Islet precursor cell (in vitro differentiated cells): ENCODE measurements at regions not wholly inside any gene's neighbourhood (a gene's known extent, or its start where the extent isn't known, plus 50 kb on each side); places are given as distances from the start of the nearest gene placed in this dataset.
"Not testable (repeated sequence)": the region's sequence is repeated elsewhere in the genome, so short reads cannot be mapped to it uniquely, and the experiment has no call there.

Experiments used
- DNase-seq: peaks from one replicate; pipeline ENCODE4 v3.0.0-alpha.2; 2018

GRCh38 chr21:15119486-15119885 is 54.7 kb upstream of the NRIP1 start:
- DNase-seq: no peak

- no peak for DNase-seq
These were observed 56.4 kb upstream of the NRIP1 start for GRCh38 chr21:15121097-15121654.

- no peak for DNase-seq
These were observed 56.9 kb upstream of the NRIP1 start for GRCh38 chr21:15121655-15122120.

- DNase-seq: no peak
These were observed 57.4 kb upstream of the NRIP1 start for GRCh38 chr21:15122241-15122640.

- DNase-seq: no peak
These were observed 59.9 kb upstream of the NRIP1 start for GRCh38 chr21:15124731-15125130.

- DNase-seq: no peak
These were observed 62.1 kb upstream of the NRIP1 start for GRCh38 chr21:15126948-15127347.

GRCh38 chr21:15127437-15127836 is 62.6 kb upstream of the NRIP1 start:
- no peak for DNase-seq

- no peak for DNase-seq
These were observed 63.5 kb upstream of the NRIP1 start for GRCh38 chr21:15128267-15128666.

- DNase-seq: not testable (repeated sequence)
These were observed 63.9 kb upstream of the NRIP1 start for GRCh38 chr21:15128714-15129113.

GRCh38 chr21:15130326-15130725 is 65.5 kb upstream of the NRIP1 start:
- DNase-seq: no peak

GRCh38 chr21:15130751-15131150 is 66.0 kb upstream of the NRIP1 start:
- no peak for DNase-seq

GRCh38 chr21:15132781-15133180 is 68.0 kb upstream of the NRIP1 start:
- DNase-seq: no peak

GRCh38 chr21:15134701-15135470 is 70.1 kb upstream of the NRIP1 start:
- DNase-seq: no peak

GRCh38 chr21:15135867-15136629 is 71.2 kb upstream of the NRIP1 start:
- no peak for DNase-seq

GRCh38 chr21:15138490-15138889 is 73.7 kb upstream of the NRIP1 start:
- no peak for DNase-seq

- no peak for DNase-seq
These were observed 75.1 kb upstream of the NRIP1 start for GRCh38 chr21:15139898-15140297.

- peak; percentile 61 for DNase-seq
These were observed 75.7 kb upstream of the NRIP1 start for GRCh38 chr21:15140321-15141019.

- no peak for DNase-seq
These were observed 76.6 kb upstream of the NRIP1 start for GRCh38 chr21:15141261-15141970.

GRCh38 chr21:15144026-15144425 is 79.2 kb upstream of the NRIP1 start:
- no peak for DNase-seq

- DNase-seq: no peak
These were observed 83.6 kb upstream of the NRIP1 start for GRCh38 chr21:15148437-15148836.

GRCh38 chr21:15149600-15150224 is 84.9 kb upstream of the NRIP1 start:
- DNase-seq: no peak
